HepG2 (cell line): ENCODE measurements at regions not wholly inside any gene's neighbourhood (a gene's known extent, or its start where the extent isn't known, plus 50 kb on each side); places are given as distances from the start of the nearest gene placed in this dataset.

Source experiments
- ATAC-seq: fragments of 200-7000 bp; cut with Tn5 transposase; 3 replicates; pipeline ENCODE4 v1.9.1; 2020; ENCODE audit warnings: mild to moderate bottlenecking, moderate library complexity
- BruUV-seq: library from RNA; stranded (reverse); fragments of 400-500 nt; replicated peaks from 2 replicates; lab custom pipeline; 2021; lab: Mats Ljungman, UMichigan
- CTCF ChIA-PET: fragments of 300-600 bp; formaldehyde crosslinking; extraction: SDS; loops from one replicate; lab custom pipeline; 2021; ENCODE audit warnings: low total read pairs, inconsistent platforms, low intra/inter-chr PET ratio; lab: Yijun Ruan, JAX
- POLR2A ChIA-PET: fragments of 350-600 bp; sonication (Branson Sonifier 250); formaldehyde crosslinking; loops from one replicate; lab custom pipeline; 2020; ENCODE audit warnings: antibody characterized with exemption, inconsistent platforms; lab: Yijun Ruan, JAX
- DNase-seq: peaks from one replicate; pipeline ENCODE4 v3.0.0-alpha.2; 2015; ENCODE audit warnings: low spot score
- FAIRE-seq: peaks from 3 replicates; lab custom pipeline; 2011; peaks lifted over from hg19 to GRCh38; lab: Jason Lieb, UNC
- H2AFZ ChIP-seq: one replicate; pipeline ENCODE4 v1.6.1; 2011; ENCODE audit warnings: low read length, inconsistent platforms
- H3K27ac ChIP-seq: fragments of 300-600 bp; 3 replicates; pipeline ENCODE4 v1.8.0; 2011; ENCODE audit warnings: mixed run types, mild to moderate bottlenecking, mixed read lengths, low read length, inconsistent platforms; ENCODE audit not compliant: insufficient read depth; ENCODE audit errors: extremely low read length
- H3K27me3 ChIP-seq, 2 experiments: fragments of 200-600 bp in 1 of 2; 2 replicates in 1 of 2; 3 replicates in 1 of 2; pipeline versions ENCODE4 v1.6.0 to v1.8.0; 2011; ENCODE audit warnings: low read length in 2 of 2, mild to moderate bottlenecking in 2 of 2, moderate library complexity in 2 of 2, inconsistent platforms in 1 of 2; ENCODE audit not compliant: insufficient read depth in 2 of 2, control insufficient read depth in 1 of 2
- H3K36me3 ChIP-seq, 2 experiments: fragments of 200-600 bp in 1 of 2; replicated peaks in 1 of 2; 2 replicates in 1 of 2; 3 replicates in 1 of 2; pipeline versions ENCODE4 v1.5.1 to v1.8.0; 2011; ENCODE audit warnings: low read length in 2 of 2, inconsistent platforms in 1 of 2; ENCODE audit not compliant: insufficient read depth in 2 of 2, control insufficient read depth in 1 of 2
- H3K4me1 ChIP-seq: 2 replicates; pipeline ENCODE4 v1.5.1; 2012; ENCODE audit warnings: low read length, inconsistent platforms; ENCODE audit not compliant: insufficient read depth
- H3K4me2 ChIP-seq: 2 replicates; pipeline ENCODE4 v1.6.0; 2011; ENCODE audit warnings: low read depth, low read length, inconsistent platforms
- H3K4me3 ChIP-seq, 3 experiments: fragments of 200-600 bp in 1 of 3; sonication (generic), shearing (Covaris generic) in 1 of 3; replicated peaks in 1 of 3; 2 replicates each; pipeline ENCODE4 v1.5.1; 2011 to 2016; ENCODE audit warnings: low read length in 3 of 3, inconsistent platforms in 2 of 3, low read depth in 2 of 3, mild to moderate bottlenecking in 2 of 3, control low read depth in 1 of 3, mixed read lengths in 1 of 3; ENCODE audit not compliant: insufficient read depth in 1 of 3
- H3K79me2 ChIP-seq: one replicate; pipeline ENCODE4 v1.6.1; 2011; ENCODE audit warnings: low read length, inconsistent platforms; ENCODE audit not compliant: insufficient read depth
- H3K9ac ChIP-seq: 2 replicates; pipeline ENCODE4 v1.6.0; 2011; ENCODE audit warnings: mild to moderate bottlenecking, low read depth, low read length, inconsistent platforms; ENCODE audit not compliant: insufficient read depth
- H3K9me3 ChIP-seq: 2 replicates; pipeline ENCODE4 v1.5.1; 2012; ENCODE audit warnings: mild to moderate bottlenecking, low read length
- H4K20me1 ChIP-seq: 2 replicates; pipeline ENCODE4 v1.6.0; 2011; ENCODE audit warnings: inconsistent platforms, mild to moderate bottlenecking, low read length, moderate library complexity; ENCODE audit not compliant: insufficient read depth
- CBFB ChIP-seq: sonication (generic); formaldehyde crosslinking; IDR thresholded peaks from 2 replicates; pipeline ENCODE4 v1.4.0; 2020; ENCODE audit warnings: missing genetic modification reagents
- CBX2 ChIP-seq, 2 experiments: fragments of 200-600 bp in 1 of 2; sonication (generic); formaldehyde crosslinking in 1 of 2; IDR thresholded peaks; 2 replicates each; pipeline versions ENCODE4 v1.7.0 to v1.8.1; 2018 to 2022; ENCODE audit warnings: low read depth in 2 of 2, low read length in 1 of 2, mild to moderate bottlenecking in 1 of 2, missing genetic modification reagents in 1 of 2
- MAFF ChIP-seq: IDR thresholded peaks from 2 replicates; pipeline ENCODE4 v1.6.1; 2011; ENCODE audit warnings: low read depth, low read length, improper control_type of control experiment
- MAFK ChIP-seq, 2 experiments: IDR thresholded peaks in 1 of 2; conservative IDR thresholded peaks in 1 of 2; 2 replicates each; pipeline ENCODE4 v1.6.1; 2011; ENCODE audit warnings: improper control_type of control experiment in 2 of 2, low read length in 2 of 2
- POLR2AphosphoS5 ChIP-seq: IDR thresholded peaks from 2 replicates; pipeline ENCODE4 v1.6.1; 2012; ENCODE audit warnings: low read depth, low read length
- SP1 ChIP-seq, 2 experiments: fragments of 450-650 bp in 1 of 2; sonication (generic) in 1 of 2; formaldehyde crosslinking in 1 of 2; IDR thresholded peaks; 2 replicates each; pipeline versions ENCODE4 v1.4.0 to v1.6.1; 2016 to 2020; ENCODE audit warnings: missing genetic modification reagents in 1 of 2
- ZKSCAN8 ChIP-seq: IDR thresholded peaks from 2 replicates; pipeline ENCODE4 v1.6.1; 2016; ENCODE audit warnings: borderline replicate concordance, missing genetic modification reagents, missing compliant biosample characterization
- ZNF883 ChIP-seq: sonication (generic); formaldehyde crosslinking; IDR thresholded peaks from 2 replicates; pipeline ENCODE4 v1.5.1; 2020; ENCODE audit warnings: mild to moderate bottlenecking, missing genetic modification reagents; ENCODE audit errors: not compliant biosample characterization
- WGBS: methylation state at CpG from one replicate; pipeline ENCODE4 v1.1.6; 2017; ENCODE audit warnings: low lambda C conversion rate; 5-methylcytosine and 5-hydroxymethylcytosine counted together
- in situ Hi-C: cut with HindIII; loops from 2 replicates; pipeline ENCODE4 v1.10.0; 2017; ENCODE audit warnings: low pct_unique_long_range_greater_than_20kb; ENCODE audit not compliant: extremely low pct_ligation_motif_present
- intact Hi-C: fragments of 100-400 bp; cut with micrococcal nuclease; formaldehyde crosslinking; loops from one replicate; pipeline ENCODE4 v1.10.0; 2022; ENCODE audit not compliant: unreplicated experiment
- TF ChIP-seq, protein P1 (sequence below): sonication (generic); formaldehyde crosslinking; IDR thresholded peaks from 2 replicates; pipeline ENCODE4 v1.5.1; 2020; ENCODE audit warnings: mild to moderate bottlenecking, missing genetic modification reagents, borderline replicate concordance

DNA sequence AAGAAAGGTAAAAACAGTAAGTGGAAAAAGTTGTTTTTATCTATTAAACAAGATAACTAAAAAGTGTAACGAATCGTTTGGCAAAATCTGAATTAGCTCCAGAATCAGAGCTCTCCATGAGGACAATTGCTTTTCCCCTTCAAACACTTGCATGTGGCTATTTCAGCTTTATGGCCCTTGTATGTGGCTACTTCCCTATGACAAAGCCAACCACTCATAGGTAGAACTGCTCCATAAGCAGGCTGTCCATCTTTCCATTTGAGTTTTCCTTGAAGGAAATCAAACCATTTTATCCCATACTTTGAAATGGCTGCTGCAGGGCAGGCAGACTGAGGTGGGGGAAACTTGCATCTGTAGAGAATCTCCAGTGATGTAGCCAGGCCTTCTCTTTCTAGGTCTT is 445.5 kb upstream of the ID2 start (continued):
- TF ChIP-seq, protein P1, sequence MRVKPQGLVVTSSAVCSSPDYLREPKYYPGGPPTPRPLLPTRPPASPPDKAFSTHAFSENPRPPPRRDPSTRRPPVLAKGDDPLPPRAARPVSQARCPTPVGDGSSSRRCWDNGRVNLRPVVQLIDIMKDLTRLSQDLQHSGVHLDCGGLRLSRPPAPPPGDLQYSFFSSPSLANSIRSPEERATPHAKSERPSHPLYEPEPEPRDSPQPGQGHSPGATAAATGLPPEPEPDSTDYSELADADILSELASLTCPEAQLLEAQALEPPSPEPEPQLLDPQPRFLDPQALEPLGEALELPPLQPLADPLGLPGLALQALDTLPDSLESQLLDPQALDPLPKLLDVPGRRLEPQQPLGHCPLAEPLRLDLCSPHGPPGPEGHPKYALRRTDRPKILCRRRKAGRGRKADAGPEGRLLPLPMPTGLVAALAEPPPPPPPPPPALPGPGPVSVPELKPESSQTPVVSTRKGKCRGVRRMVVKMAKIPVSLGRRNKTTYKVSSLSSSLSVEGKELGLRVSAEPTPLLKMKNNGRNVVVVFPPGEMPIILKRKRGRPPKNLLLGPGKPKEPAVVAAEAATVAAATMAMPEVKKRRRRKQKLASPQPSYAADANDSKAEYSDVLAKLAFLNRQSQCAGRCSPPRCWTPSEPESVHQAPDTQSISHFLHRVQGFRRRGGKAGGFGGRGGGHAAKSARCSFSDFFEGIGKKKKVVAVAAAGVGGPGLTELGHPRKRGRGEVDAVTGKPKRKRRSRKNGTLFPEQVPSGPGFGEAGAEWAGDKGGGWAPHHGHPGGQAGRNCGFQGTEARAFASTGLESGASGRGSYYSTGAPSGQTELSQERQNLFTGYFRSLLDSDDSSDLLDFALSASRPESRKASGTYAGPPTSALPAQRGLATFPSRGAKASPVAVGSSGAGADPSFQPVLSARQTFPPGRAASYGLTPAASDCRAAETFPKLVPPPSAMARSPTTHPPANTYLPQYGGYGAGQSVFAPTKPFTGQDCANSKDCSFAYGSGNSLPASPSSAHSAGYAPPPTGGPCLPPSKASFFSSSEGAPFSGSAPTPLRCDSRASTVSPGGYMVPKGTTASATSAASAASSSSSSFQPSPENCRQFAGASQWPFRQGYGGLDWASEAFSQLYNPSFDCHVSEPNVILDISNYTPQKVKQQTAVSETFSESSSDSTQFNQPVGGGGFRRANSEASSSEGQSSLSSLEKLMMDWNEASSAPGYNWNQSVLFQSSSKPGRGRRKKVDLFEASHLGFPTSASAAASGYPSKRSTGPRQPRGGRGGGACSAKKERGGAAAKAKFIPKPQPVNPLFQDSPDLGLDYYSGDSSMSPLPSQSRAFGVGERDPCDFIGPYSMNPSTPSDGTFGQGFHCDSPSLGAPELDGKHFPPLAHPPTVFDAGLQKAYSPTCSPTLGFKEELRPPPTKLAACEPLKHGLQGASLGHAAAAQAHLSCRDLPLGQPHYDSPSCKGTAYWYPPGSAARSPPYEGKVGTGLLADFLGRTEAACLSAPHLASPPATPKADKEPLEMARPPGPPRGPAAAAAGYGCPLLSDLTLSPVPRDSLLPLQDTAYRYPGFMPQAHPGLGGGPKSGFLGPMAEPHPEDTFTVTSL (CRISPR knock-in tag): no peak
- TF ChIP-seq ZKSCAN8 (CRISPR knock-in tag): no peak
- no peak for TF ChIP-seq SP1 (IDR thresholded peaks at IDR 0.05)
- TF ChIP-seq SP1 (CRISPR knock-in tag; IDR thresholded peaks at IDR 0.05): no peak
- TF ChIP-seq ZNF883: no peak

DNA sequence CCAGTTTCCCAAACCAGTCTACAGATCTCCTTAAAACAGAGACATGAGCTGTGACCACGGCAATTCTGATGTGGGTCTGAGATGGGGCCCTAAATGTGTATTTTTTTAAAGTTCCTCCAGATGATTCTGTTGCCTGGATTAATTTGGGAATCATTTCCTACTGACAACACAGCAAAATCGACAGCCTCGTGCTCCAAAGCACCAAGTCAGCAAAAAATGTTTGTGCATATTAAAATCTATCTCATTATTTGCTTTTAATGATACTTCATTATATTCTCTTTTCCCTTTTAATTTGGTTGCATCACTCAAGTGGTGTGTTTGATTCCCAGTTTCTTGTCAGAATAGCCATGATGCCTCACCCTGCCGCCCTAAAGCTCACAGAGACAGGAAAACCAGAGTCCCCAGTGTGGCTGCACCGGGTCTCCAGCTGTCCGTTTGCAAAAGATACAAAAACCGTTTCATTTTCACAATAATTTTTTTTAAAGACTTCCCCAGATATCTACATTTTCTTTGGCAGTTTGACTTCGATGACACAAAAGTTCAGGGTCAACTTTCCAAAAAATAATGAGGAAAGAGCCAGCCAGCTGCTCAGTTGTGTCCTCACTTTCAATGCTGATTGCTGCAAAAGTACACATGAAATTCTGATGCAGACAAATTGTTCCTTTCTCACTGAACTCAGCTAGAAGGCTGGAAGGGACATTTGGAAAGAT is 443.2 kb upstream of the ID2 start:
- H3K27ac ChIP-seq: no peak overlapping the region
- no peak for FAIRE-seq
- H2AFZ ChIP-seq: no peak overlapping the region
- ATAC-seq: no peak
- in situ Hi-C loops (no loop called here), intact Hi-C loops (no loop called here)
- TF ChIP-seq MAFK (conservative IDR thresholded peaks at IDR 0.05 in 1 of 2, IDR thresholded peaks at IDR 0.05 in 1 of 2; ENCODE audit: low read length in 2 of 2) (peak; percentile 94 to 95), CBFB (no peak), CBX2 (IDR thresholded peaks at IDR 0.05; ENCODE audit: low read depth, low read length) (peak; percentile 85; the same call in 1 of the 2 replicates), CBX2 (CRISPR knock-in tag; IDR thresholded peaks at IDR 0.05; ENCODE audit: low read depth) (no peak), POLR2AphosphoS5 (no peak), MAFF (peak; percentile 95)
- H3K4me1 ChIP-seq: peaks cover 8% of the 10 kb centered on the region
- H3K9me3 ChIP-seq: peaks cover 5% of the 10 kb centered on the region
- DNase-seq: no peak
- peaks cover 0 to 26% of the 10 kb centered on the region in 2 experiments; a peak in 2 of 5 replicates for H3K27me3 ChIP-seq
- no peak overlapping the region for H3K4me2 ChIP-seq
- H4K20me1 ChIP-seq: no peaks in the 10 kb centered on the region
- 17% methylated on average over 8 of the region's 8 CpGs for WGBS
- no peaks in the 10 kb centered on the region for H3K36me3 ChIP-seq
- no peak overlapping the region for H3K4me3 ChIP-seq
- no peaks in the 10 kb centered on the region for H3K79me2 ChIP-seq
- BruUV-seq: no TSS peak
- ChIA-PET POLR2A (no interaction called here), CTCF (no interaction called here)
- no peak overlapping the region for H3K9ac ChIP-seq
